ENCODE measurements at regions not wholly inside any gene's neighbourhood (a gene's known extent, or its start where the extent isn't known, plus 50 kb on each side); places are given as distances from the start of the nearest gene placed in this dataset.

DNA sequence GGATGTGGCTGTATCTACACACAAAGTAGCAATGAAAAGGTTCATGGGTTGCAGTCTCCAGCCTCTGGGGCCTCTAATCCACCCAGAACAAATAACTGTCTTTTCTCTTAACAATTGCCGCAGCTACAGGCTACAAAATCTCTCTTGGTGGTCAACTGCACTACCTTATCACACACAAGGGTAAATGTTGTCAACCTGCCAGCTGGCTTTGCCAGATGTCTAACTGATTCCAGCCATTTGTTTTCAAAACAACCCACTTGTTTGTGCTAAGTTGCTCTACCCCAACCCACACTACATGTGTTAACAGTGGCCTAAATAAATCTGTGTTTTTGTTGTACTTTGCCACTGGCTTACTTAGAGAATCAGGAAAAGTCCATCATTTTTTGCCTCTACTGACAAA is 447.3 kb downstream of the TAFA4 start:
- no peak overlapping the region for H3K27ac ChIP-seq
- H3K27me3 ChIP-seq: no peaks in the 10 kb centered on the region
- H3K4me3 ChIP-seq: no peak overlapping the region
- no peaks in the 10 kb centered on the region for H3K9me3 ChIP-seq
- DNase-seq (ENCODE audit: extremely low spot score in 2 of 2): no peak
- TF ChIP-seq, protein P1, sequence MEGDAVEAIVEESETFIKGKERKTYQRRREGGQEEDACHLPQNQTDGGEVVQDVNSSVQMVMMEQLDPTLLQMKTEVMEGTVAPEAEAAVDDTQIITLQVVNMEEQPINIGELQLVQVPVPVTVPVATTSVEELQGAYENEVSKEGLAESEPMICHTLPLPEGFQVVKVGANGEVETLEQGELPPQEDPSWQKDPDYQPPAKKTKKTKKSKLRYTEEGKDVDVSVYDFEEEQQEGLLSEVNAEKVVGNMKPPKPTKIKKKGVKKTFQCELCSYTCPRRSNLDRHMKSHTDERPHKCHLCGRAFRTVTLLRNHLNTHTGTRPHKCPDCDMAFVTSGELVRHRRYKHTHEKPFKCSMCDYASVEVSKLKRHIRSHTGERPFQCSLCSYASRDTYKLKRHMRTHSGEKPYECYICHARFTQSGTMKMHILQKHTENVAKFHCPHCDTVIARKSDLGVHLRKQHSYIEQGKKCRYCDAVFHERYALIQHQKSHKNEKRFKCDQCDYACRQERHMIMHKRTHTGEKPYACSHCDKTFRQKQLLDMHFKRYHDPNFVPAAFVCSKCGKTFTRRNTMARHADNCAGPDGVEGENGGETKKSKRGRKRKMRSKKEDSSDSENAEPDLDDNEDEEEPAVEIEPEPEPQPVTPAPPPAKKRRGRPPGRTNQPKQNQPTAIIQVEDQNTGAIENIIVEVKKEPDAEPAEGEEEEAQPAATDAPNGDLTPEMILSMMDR (IDR thresholded peaks at IDR 0.05): no peak
- TF ChIP-seq POLR2A (IDR thresholded peaks at IDR 0.05) (no peak), POLR2AphosphoS5 (IDR thresholded peaks at IDR 0.05; ENCODE audit: insufficient read depth in 1 of 2, low read depth in 1 of 2) (no peak)
- no peaks in the 10 kb centered on the region for H3K36me3 ChIP-seq
- no peaks in the 10 kb centered on the region for H3K4me1 ChIP-seq
- intact Hi-C loops (cut with DNase I): no loop called here

DNA sequence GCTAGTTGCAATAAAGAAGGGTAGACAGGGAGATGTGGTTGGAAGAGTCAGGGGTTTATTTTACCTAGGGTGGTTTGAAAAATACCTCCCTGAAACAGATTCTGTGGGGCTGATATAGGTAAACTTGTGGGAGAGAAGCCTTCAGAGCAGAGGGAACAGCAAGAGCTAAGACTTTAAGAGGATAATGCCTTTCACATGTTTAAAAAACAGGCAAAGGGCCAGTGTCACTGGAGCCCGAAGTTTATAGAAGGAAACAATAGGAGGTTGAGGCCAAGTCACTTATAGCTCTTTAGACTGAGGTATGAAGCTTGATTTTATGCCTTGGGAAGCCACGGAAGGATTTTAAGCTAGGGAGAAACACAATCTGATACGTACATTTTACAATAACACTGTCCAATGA is 448.7 kb downstream of the TAFA4 start:
- Histone ChIP-seq H3K27me3 (no peaks in the 10 kb centered on the region), H3K36me3 (no peaks in the 10 kb centered on the region), H3K27ac (no peak overlapping the region), H3K9me3 (no peaks in the 10 kb centered on the region), H3K4me1 (no peaks in the 10 kb centered on the region), H3K4me3 (no peak overlapping the region)
- TF ChIP-seq, protein P1 (IDR thresholded peaks at IDR 0.05): no peak
- TF ChIP-seq POLR2AphosphoS5 (IDR thresholded peaks at IDR 0.05; ENCODE audit: insufficient read depth in 1 of 2, low read depth in 1 of 2) (no peak), POLR2A (IDR thresholded peaks at IDR 0.05) (no peak)
- intact Hi-C loops (cut with DNase I): no loop called here
- DNase-seq (ENCODE audit: extremely low spot score in 2 of 2): no peak

DNA sequence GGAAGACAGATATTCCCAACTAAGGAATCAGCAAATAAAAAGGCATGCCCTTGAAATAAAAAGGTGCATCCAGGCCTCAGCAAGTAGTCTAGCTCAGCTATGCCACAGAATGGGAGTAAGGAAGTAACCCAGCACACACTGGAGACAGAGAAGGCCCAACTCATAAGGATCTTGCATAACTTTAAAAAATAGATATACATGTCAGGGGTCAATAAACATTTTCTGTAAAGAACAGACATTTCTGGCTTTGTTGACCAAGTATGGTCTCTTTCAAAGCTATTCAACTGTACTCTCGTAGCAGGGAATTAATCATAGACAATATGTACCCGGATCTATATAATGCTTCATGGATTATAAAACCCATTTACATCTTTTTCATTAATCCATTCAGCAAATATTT is 449.3 kb downstream of the TAFA4 start:
- intact Hi-C loops (cut with DNase I): no loop called here
- Histone ChIP-seq H3K36me3 (no peaks in the 10 kb centered on the region), H3K4me3 (no peak overlapping the region), H3K9me3 (no peaks in the 10 kb centered on the region), H3K27ac (no peak overlapping the region), H3K27me3 (no peaks in the 10 kb centered on the region), H3K4me1 (no peaks in the 10 kb centered on the region)
- TF ChIP-seq, protein P1 (IDR thresholded peaks at IDR 0.05): no peak
- TF ChIP-seq POLR2AphosphoS5 (IDR thresholded peaks at IDR 0.05; ENCODE audit: insufficient read depth in 1 of 2, low read depth in 1 of 2) (no peak), POLR2A (IDR thresholded peaks at IDR 0.05) (no peak)
- no peak for DNase-seq (ENCODE audit: extremely low spot score in 2 of 2)

DNA sequence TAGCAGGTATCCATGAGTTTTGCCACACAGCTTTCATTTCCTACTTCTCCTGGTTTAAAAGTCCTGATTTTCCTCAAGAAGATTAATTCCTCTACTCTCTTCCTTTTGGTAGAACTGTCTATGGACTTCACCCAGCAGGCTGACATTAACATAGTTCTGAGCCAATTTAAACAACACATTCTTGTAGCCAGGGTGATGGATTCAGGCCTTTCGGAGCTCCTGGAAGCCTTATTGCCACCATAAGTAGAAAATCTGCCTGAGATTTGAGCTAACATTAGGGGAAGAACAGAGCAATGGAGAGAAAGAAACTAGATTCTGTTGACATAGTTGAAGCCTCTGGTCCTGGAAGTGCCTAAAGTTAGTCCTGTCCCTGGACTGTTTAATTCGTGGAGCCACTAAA is 449.8 kb downstream of the TAFA4 start:
- intact Hi-C loops (cut with DNase I): no loop called here

DNA sequence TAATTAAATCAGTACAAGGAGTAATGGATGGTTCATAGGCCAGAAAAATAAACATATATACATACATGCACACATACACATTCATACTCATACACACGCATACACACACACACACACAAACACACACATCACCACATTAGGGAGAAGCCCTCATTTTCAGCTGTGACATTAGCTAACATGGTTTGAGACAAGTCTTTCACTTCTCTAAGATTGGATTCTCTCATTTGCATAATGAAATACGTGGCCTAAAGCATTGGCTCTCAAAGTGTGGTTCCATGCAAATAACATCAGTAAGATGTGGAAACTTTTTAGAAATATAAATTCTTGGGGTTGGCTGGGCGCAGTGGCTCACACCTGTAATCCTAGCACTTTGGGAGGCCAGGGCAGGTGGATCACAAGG is 452.6 kb downstream of the TAFA4 start:
- H3K4me1 ChIP-seq: no peaks in the 10 kb centered on the region
- no peaks in the 10 kb centered on the region for H3K36me3 ChIP-seq
- H3K4me3 ChIP-seq: no peak overlapping the region
- H3K27me3 ChIP-seq: no peaks in the 10 kb centered on the region
- intact Hi-C loops (cut with DNase I): no loop called here
- H3K27ac ChIP-seq: no peak overlapping the region
- no peak for TF ChIP-seq POLR2A (IDR thresholded peaks at IDR 0.05)
- TF ChIP-seq, protein P1 (IDR thresholded peaks at IDR 0.05): no peak
- no peak for TF ChIP-seq POLR2AphosphoS5 (IDR thresholded peaks at IDR 0.05; ENCODE audit: insufficient read depth in 1 of 2, low read depth in 1 of 2)
- H3K9me3 ChIP-seq: no peaks in the 10 kb centered on the region
- DNase-seq (ENCODE audit: extremely low spot score in 2 of 2): no peak

More for the DNA sequence above, 449.8 kb downstream of the TAFA4 start:
- DNase-seq (ENCODE audit: extremely low spot score in 2 of 2): no peak
- TF ChIP-seq POLR2AphosphoS5 (IDR thresholded peaks at IDR 0.05; ENCODE audit: insufficient read depth in 1 of 2, low read depth in 1 of 2) (no peak), POLR2A (IDR thresholded peaks at IDR 0.05) (no peak)
- TF ChIP-seq, protein P1 (IDR thresholded peaks at IDR 0.05): no peak
- Histone ChIP-seq H3K36me3 (no peaks in the 10 kb centered on the region), H3K4me1 (no peaks in the 10 kb centered on the region), H3K9me3 (no peaks in the 10 kb centered on the region), H3K27ac (no peak overlapping the region), H3K4me3 (no peak overlapping the region), H3K27me3 (no peaks in the 10 kb centered on the region)

Data from vagina (tissue), 2 donors.